HG03135 (cell line): ENCODE measurements at regions not wholly inside any gene's neighbourhood (a gene's known extent, or its start where the extent isn't known, plus 50 kb on each side); places are given as distances from the start of the nearest gene placed in this dataset.
"Not testable (repeated sequence)": the region's sequence is repeated elsewhere in the genome, so short reads cannot be mapped to it uniquely, and the experiment has no call there.

Experiments used
- ATAC-seq: cut with Tn5 transposase; IDR thresholded peaks from one replicate; pipeline ENCODE4 v1.9.1; 2021; ENCODE audit warnings: mild to moderate bottlenecking, moderate library complexity; ENCODE audit not compliant: unreplicated experiment

DNA sequence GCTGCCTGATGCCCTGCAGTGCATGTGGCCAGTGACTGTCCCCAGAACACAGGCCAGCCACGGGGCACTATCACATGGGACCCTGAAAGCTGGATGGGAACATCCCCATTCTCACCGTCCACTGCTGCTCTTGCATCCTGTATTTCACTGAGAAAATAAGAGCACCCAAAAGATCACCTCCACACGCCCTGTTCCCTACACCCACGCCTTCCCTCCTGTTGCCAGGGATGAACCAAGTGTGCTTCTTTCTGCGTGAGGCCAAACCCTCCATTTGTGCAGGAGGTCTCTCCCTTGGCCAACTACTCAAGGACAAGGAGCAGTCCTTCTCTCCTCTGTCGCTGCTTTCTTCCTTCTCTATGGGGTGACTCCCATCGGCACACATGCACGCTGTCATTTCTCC is 118.3 kb downstream of the LRRC37A3 start:
- not testable (repeated sequence) for ATAC-seq

DNA sequence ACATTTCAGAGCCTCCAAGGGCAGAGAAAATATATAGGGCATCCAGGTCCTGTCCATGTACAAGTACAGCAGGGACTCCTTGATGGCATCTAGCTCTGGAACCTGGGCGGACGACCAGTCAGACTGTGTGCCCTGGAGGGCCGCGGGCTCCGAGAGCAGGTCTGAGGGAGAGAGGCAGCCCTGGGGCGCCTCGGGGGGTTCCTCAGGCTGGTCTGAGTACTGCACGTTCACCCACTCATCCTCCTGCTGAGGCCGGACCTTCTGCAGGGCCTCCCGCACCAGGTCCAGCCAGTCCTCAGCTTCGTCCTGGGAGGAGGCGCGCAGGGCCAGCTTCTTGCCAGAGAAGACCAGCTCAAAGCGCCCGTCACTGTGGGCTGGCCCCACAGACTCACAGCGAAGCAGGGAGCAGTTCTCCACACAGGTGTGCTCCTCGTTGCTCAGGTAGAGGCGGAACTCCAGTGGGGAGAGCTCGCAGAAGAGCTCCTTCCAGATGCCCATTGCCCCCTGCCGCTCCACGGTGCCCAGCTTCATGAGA is 118.8 kb downstream of the LRRC37A3 start:
- ATAC-seq = not testable (repeated sequence)

DNA sequence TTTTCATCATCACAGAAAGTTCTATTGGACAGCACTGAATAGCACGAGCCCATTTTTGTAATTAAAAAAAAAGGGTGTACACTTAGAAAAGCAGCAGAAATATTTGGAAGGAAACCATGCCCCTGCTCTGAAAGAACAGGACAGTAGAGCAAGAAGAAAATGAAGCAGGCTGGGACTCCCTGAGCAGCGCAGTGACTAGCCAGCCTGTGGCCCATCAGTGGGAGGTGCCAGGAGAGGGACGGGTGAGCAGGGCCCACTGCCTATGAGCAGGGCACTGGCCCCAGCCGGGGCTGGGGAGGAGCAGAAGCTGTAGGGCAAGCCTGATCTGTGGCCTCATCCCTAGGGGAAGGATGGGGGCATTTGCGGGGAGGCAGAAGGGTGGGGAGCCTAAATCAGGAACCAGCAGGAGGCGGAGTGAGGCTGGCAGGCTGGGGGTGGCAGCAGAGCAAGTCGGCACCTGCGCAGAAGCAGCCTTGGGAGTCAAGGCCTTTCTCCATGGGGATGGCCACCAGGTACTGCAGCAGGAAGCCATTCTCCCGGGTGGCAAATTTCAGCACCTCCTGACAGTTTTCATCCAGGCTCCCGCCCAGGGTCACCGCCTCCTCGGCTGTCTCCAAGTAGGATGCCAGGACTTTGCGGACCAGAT is 119.6 kb downstream of the LRRC37A3 start:
- ATAC-seq = not testable (repeated sequence)

DNA sequence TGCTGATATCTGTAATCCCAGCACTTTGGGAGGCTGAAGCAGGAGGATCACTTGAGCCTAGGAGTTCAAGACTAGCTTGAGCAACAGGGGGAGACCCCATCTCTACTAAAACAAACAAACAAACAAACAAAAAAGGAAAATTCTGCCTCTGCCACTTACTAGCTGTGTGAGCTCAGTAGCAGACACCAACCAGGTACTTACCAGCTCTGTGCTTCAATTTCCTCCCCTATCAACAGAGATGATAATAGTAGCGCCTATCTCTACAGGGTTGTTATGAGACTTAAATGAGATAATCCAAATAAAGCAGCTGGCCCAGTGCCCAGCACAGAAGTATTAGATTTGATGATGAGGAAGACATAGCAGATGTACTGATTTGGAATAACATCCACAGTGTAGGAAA is 120.3 kb downstream of the LRRC37A3 start:
- not testable (repeated sequence) for ATAC-seq

DNA sequence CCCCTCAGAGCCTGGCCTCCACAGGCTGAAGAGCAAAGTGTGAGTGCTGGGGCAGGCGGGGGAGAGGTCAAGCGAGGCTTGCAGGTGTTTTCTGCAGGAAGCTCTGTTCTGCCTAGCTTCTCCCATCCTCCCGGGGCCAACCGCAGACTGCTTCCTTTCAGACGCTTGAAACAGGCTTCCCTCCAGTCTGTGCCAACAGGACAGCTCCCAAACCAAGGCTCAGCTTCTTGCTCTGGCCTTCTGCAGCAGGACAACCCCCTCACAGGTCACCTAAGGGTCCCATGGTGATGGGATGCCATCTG is 120.8 kb downstream of the LRRC37A3 start:
- not testable (repeated sequence) for ATAC-seq

DNA sequence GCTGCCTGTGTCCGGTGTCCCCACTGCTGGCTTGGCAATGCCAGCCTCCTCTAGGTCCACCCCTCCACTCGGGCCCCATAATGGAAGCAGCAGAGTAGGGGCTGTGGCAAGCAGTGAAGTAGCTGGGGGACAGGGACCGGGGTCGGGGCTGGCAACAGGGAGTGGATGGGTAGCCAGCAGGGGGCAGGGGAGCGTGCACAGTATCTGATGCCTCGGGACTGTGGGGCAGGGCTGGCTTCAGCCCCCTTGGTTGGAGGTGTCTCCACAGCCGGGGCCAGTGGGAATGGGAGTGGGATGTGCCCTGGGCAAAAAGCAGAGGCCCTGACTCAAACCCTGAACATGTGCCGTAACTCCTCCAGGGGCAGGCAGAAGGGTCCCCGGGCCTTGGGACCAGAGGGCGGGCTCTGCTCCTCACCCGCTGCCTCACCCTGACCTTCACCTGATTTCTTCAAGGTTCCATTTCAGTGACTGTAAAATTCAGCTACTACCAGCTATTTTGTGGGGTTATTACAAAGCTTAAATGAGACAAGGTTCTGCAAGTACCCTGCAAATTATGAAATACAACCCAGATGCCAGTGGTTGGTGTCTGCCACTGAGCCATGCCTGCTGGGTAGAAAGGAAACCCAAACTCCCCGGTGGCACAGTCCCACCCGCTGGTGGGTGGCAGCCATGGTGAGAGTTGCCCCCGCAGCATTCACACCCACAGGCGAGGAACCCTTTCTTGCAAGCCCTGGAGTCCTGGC is 121.4 kb downstream of the LRRC37A3 start:
- ATAC-seq = not testable (repeated sequence)

DNA sequence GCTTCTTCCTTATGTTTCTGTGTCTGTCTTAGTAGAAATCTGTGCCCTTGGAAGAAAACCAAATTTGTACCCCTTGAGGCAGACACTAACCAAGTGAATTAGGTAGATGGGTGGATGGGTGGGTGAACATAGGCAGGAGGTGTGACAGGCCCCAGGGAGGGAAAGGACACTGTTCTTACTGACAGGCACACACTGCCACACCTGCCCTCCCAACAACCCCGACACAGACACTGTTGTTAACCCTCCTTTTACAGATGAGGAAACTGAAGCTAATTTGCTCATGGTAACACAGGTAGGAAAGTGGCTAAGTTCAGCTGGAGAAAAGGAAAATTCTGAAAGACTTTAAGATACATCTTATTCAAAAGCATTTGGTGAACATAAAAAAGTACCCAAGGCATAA is 123.9 kb downstream of the LRRC37A3 start:
- not testable (repeated sequence) for ATAC-seq

DNA sequence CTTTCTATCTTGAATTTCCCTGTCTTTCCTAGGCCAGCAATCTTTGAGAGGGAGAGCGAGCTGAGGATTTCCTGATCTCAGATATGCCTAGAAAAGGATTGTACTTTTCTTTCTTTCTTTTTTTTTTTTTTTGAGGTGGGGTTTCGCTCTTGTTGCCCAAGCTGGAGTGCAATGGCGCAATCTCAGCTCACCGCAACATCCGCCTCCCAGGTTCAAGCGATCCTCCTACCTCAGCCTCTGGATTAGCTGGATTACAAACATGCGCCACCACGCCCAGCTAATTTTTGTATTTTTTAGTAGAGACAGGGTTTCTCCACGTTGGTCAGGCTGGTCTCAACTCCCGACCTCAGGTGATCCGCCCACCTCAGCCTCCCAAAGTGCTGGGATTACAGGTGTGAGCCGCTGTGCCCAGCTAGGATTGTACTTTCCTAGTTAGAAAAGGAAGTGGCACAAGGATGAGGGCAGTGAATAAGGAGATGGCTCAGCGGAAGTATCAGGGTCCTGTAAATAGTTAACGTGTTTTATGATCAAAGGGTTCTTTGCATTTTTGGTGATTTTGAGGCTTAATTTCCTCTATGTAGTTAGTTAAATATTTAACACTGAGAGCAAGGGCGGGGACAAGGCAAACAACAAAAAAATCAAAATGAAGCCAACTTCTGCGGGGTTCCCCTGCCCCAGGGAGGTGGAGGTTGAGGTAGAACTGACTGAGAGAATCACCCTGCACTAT is 124.6 kb downstream of the LRRC37A3 start:
- ATAC-seq = not testable (repeated sequence)

DNA sequence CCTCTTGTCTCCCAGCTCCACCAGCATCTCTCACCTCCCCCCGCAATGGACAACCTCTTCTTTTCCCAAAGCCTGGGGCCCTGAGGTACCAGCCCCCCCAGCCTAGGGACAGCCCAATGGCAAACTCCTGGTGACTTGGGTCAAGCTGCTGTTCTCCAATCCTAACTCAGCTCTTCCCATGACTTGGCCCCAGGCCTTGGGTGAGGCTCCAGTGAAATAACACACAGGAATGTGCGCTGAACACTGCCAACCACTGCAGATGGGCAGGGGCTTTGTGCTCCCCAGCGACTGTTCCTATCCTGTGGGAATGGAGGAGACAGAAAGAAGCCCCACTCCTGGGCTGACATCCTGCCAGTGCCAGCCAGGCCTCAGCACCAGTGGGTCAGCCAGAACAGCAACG is 125.2 kb downstream of the LRRC37A3 start:
- not testable (repeated sequence) for ATAC-seq

DNA sequence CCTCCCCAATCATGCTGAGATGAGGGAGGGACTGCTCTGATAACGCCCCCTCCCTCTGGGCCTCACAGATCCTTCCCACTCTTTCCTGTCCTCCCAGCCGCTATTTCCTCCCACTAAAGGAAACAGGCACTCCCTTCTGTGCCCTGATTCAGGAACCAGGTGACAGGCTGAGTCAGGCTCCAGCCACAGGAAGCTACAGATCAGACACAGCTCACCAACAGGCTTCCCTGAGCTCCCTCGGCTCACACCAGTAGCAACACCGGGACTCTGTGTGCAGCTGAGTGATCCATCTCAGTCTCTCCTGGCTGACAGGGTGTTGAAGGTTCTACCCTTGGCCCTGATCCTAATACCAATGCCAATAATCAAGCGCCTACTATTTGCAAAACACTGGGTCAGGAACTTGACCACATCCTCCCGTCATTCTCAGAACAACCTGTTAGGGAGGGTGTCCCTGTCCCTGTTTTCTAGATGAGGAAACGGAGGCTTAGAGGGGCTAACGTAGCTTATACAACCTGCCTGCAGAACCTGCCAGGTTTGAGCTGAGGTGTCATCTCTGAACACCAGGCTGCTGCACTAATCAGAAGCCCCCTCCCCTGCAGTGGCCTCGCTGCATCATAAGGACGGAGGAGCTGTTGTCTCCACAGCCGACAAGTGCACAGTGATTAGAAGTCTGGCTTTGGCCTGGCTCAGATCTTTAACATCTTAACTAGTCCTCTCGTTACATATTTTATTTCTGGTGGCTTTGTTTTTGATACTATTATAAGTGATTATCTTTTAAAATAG is 126.3 kb downstream of the LRRC37A3 start:
- ATAC-seq = not testable (repeated sequence)

DNA sequence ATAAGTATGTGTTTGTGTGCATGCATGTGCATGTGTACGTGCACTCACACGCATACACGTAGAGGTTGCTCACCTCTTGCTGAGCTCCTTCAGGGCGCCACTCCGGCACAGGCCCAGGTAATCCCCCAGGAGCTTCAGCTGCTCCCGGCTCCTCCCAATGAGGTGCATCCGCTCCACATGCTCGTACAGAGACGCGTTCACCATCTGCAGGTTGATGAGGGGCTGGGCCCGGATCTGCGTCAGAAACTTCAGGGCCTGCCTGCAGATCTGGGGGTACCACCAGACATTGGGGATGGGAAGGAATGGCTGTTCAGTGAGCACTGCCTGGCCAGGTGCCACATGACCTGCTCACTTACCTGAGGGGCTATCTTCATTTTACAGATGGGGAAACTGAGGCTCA is 127.0 kb downstream of the LRRC37A3 start:
- ATAC-seq = not testable (repeated sequence)

DNA sequence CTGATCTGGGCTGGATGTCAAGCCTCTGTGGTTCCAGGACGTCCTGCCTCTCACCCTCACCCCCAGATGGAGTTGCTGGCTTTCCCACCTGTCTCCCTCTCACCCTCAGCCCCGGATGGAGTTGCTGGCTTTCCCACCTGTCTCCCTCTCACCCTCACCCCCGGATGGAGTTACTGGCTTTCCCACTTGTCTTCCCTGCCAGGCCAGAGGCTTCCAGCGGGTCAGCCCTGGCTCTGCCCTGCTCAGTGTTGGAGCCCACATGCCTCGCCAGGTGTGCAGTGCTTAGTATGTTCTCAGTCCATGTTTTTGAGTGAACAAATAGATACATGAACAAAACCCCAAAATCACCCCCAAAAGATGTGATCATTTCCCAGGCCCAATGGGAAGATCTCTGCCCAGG is 127.6 kb downstream of the LRRC37A3 start:
- ATAC-seq = not testable (repeated sequence)

DNA sequence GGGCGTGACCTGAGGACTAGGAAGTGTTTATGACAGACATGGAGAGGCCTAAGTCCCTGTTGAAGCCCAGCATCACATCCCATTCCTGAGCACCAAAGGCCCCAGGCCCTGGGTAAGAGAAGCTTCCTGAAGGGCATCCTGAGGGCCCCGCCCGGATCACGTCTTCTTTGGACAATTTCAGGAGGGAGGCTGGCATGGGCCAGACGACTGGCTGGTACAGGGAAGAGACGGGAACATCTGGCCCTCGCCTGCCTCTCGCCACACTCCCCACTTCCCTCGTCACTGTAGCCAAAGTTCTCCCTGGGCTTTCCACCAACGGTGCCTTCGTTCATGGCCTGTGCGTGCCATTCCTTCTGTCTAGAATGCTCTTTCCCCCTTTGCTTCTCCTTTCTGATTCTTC is 128.1 kb downstream of the LRRC37A3 start:
- not testable (repeated sequence) for ATAC-seq

DNA sequence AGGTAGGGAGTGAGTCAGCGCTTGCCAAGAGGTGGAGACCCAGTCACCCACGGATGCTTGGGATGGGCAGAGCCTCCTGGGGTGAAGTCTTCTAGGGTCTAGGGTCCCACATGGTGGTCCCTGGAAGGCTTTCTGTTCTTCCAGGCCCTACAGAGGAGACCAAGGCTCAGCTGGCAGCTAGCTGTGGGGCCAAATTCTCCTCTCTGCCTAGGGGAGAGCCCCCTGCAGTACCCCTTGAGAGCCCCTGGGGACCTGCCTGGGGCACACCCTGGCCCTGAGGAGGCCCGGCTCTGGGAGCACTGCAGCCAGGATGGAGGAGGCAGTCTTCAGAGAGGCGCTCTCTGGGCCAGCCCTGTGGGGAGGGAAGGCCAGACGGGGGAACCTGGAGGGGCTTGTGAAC is 128.6 kb upstream of the SMURF2 start:
- ATAC-seq = not testable (repeated sequence)

DNA sequence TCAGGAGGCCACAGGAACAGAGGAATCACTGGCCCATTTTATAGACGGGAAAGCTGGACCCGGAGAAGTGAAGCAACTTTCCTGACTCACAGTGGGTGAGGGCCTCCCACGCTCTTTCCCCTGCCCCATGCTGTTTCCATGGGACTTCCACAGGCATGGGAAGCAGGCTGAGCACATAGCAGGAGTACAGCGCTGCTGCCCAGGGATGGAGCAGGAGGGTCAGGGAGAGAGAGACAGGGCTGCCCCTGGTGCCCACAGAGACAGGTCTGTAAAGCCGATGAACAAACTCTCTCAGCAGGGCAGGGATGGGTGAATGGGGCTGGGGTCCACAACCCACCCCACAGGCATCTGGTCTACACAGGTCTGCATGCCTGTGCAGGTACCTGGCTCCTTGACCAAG is 128.1 kb upstream of the SMURF2 start:
- ATAC-seq = not testable (repeated sequence)

DNA sequence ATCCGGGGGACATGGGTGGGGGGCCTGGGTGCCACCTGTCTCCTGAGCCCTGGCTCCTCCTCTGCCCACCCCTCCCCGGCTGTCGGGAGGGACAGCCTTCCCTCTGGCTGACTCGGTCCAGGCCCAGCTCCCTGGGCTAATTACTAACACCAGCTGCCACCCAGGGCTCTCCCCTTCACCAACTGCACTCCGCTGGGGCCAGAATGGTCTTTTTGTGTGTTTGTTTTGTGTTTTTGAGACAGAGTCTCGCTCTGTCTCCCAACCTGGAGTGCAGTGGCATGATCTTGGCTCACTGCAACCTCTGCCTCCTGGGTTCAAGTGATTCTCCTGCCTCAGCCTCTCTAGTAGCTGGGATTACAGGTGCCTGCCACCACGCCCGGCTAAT is 126.9 kb upstream of the SMURF2 start:
- not testable (repeated sequence) for ATAC-seq

DNA sequence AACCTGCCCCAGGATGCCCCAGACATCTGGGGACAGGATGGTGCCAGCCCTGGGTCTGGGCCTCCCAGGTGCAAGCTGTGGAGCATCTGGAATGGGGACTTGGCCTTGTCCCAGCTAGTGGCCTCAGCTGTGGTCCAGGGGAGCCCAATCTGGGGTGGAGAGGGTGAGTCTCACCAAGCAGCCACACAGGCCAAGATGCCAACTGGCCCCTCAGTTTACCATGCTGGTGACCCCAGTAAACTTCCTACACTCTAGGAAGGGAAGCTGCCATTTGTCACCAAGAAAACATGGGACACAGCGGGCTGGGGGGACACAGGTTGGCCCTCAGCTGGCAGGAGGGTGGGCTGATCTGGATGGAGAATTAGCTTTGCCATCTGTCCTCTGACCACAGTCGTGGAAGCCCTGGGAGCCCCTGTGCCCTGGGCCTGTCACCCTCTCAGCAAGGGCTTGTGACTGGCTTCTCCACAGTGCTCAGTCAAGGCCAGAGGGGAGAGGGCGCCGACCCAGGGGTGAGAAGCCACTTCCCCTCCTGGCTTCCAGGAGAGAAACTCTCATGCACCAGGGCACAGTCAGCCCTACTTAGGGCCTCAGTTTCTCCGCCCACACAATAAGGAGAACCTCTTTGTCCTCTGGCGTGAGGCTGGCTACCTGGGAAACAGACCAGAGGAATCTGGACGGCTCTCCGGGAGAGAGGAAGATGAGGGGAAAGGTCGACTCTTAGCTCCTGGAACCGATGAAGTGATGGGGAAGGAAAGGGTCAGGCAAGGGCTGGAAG is 126.4 kb upstream of the SMURF2 start:
- ATAC-seq = no peak

DNA sequence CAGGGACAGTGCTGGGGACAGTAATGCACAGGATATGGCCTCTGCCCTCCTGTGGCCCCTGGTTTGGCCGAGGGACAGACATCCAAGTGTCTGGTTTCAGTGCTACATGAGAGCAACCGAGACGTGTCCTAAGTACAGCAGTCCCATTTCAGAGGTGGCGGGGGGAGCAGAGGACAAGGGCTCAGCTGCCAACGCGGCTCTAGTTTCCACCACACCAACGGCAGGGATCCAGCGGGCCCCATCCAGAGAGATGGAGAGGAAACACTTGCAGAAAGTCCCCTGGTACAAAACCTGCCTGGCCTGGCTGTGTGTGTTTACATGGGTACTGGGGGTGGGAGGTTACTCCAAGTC is 125.8 kb upstream of the SMURF2 start:
- ATAC-seq = no peak

DNA sequence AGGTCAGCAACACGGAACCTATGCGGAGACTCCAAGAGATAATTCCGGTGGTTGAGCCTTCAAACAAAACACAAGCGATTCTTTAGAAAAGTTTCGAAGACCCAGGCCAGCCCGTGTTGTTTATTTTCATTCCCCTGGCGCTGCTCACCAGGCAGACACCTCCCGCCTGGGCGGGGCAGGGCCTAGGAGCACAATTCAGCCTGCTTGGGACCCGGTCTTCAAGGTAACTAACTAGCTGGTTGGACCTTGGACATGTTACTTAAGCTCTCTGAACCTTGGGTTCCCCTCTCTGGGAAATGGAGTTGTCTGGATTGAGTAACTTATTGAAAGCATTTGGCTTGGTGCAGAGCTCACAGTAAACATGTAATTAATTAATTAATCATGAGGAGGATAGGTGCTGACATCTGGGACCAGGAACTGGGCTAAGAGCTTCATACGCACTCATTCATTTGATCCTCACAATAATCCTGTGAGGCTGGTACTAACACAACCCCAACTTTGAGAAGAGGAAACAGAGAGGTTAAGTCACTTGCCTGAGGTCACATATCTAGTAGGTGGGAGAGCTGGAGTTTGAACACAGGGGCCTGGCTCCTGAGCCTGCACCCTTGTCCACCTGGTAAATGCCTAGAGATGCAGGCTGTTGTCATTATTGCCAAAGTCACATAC is 125.3 kb upstream of the SMURF2 start:
- ATAC-seq = no peak

DNA sequence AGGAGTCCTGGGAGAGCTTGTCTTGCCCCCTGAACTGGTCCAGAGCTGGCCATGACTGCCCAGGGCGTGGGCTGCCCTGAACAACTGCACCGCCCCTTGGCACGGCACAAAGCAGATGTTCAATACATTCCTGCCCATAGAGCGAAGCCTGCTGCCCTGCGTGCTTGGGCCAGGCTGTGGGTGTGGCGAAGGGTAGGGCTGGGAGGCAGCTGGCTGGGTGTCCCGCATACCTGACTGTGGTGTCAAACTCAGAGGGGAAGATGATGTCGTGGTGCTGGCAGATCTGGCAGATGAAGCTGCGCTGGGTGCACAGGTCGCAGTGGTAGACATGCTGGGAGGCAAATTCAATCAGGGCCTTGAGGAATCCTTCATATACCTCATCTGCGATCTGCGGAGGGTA is 124.2 kb upstream of the SMURF2 start:
- no peak for ATAC-seq
